ENCODE measurements at regions not wholly inside any gene's neighbourhood (a gene's known extent, or its start where the extent isn't known, plus 50 kb on each side); places are given as distances from the start of the nearest gene placed in this dataset.

- H3K4me3 ChIP-seq (ENCODE audit: low read depth, poor library complexity, severe bottlenecking), result no peak overlapping the region
- 88 to 89% methylated on average over 6 of the region's 6 CpGs for WGBS, 2 donors
- no peak for DNase-seq (ENCODE audit: low spot score in 2 of 2)
- intact Hi-C loops (cut with DNase I; ENCODE audit: low total_unique reads), result no loop called here
- TF ChIP-seq, protein P1, sequence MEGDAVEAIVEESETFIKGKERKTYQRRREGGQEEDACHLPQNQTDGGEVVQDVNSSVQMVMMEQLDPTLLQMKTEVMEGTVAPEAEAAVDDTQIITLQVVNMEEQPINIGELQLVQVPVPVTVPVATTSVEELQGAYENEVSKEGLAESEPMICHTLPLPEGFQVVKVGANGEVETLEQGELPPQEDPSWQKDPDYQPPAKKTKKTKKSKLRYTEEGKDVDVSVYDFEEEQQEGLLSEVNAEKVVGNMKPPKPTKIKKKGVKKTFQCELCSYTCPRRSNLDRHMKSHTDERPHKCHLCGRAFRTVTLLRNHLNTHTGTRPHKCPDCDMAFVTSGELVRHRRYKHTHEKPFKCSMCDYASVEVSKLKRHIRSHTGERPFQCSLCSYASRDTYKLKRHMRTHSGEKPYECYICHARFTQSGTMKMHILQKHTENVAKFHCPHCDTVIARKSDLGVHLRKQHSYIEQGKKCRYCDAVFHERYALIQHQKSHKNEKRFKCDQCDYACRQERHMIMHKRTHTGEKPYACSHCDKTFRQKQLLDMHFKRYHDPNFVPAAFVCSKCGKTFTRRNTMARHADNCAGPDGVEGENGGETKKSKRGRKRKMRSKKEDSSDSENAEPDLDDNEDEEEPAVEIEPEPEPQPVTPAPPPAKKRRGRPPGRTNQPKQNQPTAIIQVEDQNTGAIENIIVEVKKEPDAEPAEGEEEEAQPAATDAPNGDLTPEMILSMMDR (IDR thresholded peaks at IDR 0.05), result no peak
- TF ChIP-seq POLR2A (IDR thresholded peaks at IDR 0.05), result no peak
Measured at GRCh38 chr10:22765660-22766547, 51.5 kb upstream of the PIP4K2A start.

DNA sequence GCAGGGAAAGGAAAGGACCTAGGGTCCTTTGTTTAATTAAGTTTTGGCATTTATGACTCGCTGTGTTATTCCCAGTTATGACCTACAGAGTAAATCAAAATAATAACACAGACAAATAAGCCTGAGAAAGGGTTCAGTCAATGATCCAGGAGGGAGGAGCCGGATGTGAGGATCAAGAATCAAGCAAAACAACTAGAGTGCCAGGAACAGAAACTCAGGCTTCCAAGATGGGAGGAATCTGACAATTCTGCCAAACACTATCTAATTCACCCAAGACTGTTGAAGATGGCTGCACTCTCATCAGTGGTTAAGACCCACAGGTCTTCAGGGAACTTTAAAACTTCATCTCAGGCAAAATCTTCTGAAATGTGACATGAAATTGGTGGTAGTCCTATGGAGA, 50.3 kb upstream of the PIP4K2A start:
- intact Hi-C loops (cut with DNase I; ENCODE audit: low total_unique reads), result no loop called here
- WGBS, 2 donors, result 61 to 68% methylated on average over 2 of the region's 2 CpGs

More for the DNA sequence above, 50.3 kb upstream of the PIP4K2A start:
- TF ChIP-seq POLR2A (IDR thresholded peaks at IDR 0.05), result no peak
- TF ChIP-seq, protein P1 (IDR thresholded peaks at IDR 0.05), result no peak
- DNase-seq (ENCODE audit: low spot score in 2 of 2), result peak in 1 of 2 donors; percentile 23
- no peak overlapping the region for H3K4me3 ChIP-seq (ENCODE audit: low read depth, poor library complexity, severe bottlenecking)

Data from lower leg skin (tissue), 4 donors.